ENCODE measurements at regions not wholly inside any gene's neighbourhood (a gene's known extent, or its start where the extent isn't known, plus 50 kb on each side); places are given as distances from the start of the nearest gene placed in this dataset.

- Histone ChIP-seq H3K4me1 (ENCODE audit: control insufficient read depth, insufficient read depth, low read length) (no peaks in the 10 kb centered on the region), H3K9me3 (ENCODE audit: control insufficient read depth, low read length) (peaks cover 2% of the 10 kb centered on the region), H3K27ac (ENCODE audit: insufficient read depth, low read depth, low read length, poor library complexity, severe bottlenecking) (no peak overlapping the region), H3K27me3 (ENCODE audit: control insufficient read depth, insufficient read depth, low read length, poor library complexity, severe bottlenecking) (no peaks in the 10 kb centered on the region), H3K4me3 (ENCODE audit: insufficient read depth, low read depth, low read length) (no peak overlapping the region), H3K36me3 (ENCODE audit: control insufficient read depth, insufficient read depth, low read length) (no peaks in the 10 kb centered on the region)
- 92 to 93% methylated on average over 10 of the region's 10 CpGs for WGBS, 2 experiments
These were observed 159.8 kb upstream of the REG3G start for GRCh38 chr2:78865667-78866066.

GRCh38 chr2:78870343-78870967 lies 155.0 kb upstream of the REG3G start:
- H3K36me3 ChIP-seq (ENCODE audit: control insufficient read depth, insufficient read depth, low read length), result no peaks in the 10 kb centered on the region
- no peaks in the 10 kb centered on the region for H3K4me1 ChIP-seq (ENCODE audit: control insufficient read depth, insufficient read depth, low read length)
- no peak overlapping the region for H3K27ac ChIP-seq (ENCODE audit: insufficient read depth, low read depth, low read length, poor library complexity, severe bottlenecking)
- H3K4me3 ChIP-seq (ENCODE audit: insufficient read depth, low read depth, low read length), result no peak overlapping the region
- H3K9me3 ChIP-seq (ENCODE audit: control insufficient read depth, low read length), result peaks cover 2% of the 10 kb centered on the region
- H3K27me3 ChIP-seq (ENCODE audit: control insufficient read depth, insufficient read depth, low read length, poor library complexity, severe bottlenecking), result no peaks in the 10 kb centered on the region
- no CpG with 5 or more reads among the region's 1 CpG for WGBS, 2 experiments

- Histone ChIP-seq H3K27me3 (ENCODE audit: control insufficient read depth, insufficient read depth, low read length, poor library complexity, severe bottlenecking) (no peaks in the 10 kb centered on the region), H3K4me3 (ENCODE audit: insufficient read depth, low read depth, low read length) (no peak overlapping the region)
- WGBS, 2 experiments, result 80 to 86% methylated on average over 1 of the region's 1 CpG
These were observed 152.0 kb upstream of the REG3G start for GRCh38 chr2:78873526-78873925.

GRCh38 chr2:78876316-78876688 lies 149.2 kb upstream of the REG3G start:
- Histone ChIP-seq H3K4me1 (ENCODE audit: control insufficient read depth, insufficient read depth, low read length) (no peaks in the 10 kb centered on the region), H3K4me3 (ENCODE audit: insufficient read depth, low read depth, low read length) (no peak overlapping the region), H3K9me3 (ENCODE audit: control insufficient read depth, low read length) (no peaks in the 10 kb centered on the region), H3K36me3 (ENCODE audit: control insufficient read depth, insufficient read depth, low read length) (no peaks in the 10 kb centered on the region), H3K27ac (ENCODE audit: insufficient read depth, low read depth, low read length, poor library complexity, severe bottlenecking) (no peak overlapping the region), H3K27me3 (ENCODE audit: control insufficient read depth, insufficient read depth, low read length, poor library complexity, severe bottlenecking) (no peaks in the 10 kb centered on the region)
- WGBS, 2 experiments, result 93 to 100% methylated on average over 1 to 2 of the region's 2 CpGs

More at GRCh38 chr2:78873526-78873925, 152.0 kb upstream of the REG3G start:
- no peaks in the 10 kb centered on the region for H3K36me3 ChIP-seq (ENCODE audit: control insufficient read depth, insufficient read depth, low read length)
- no peak overlapping the region for H3K27ac ChIP-seq (ENCODE audit: insufficient read depth, low read depth, low read length, poor library complexity, severe bottlenecking)
- no peaks in the 10 kb centered on the region for H3K4me1 ChIP-seq (ENCODE audit: control insufficient read depth, insufficient read depth, low read length)
- H3K9me3 ChIP-seq (ENCODE audit: control insufficient read depth, low read length), result peaks cover 2% of the 10 kb centered on the region

GRCh38 chr2:78887446-78887845 lies 138.1 kb upstream of the REG3G start:
- no peaks in the 10 kb centered on the region for H3K9me3 ChIP-seq (ENCODE audit: control insufficient read depth, low read length)
- no peaks in the 10 kb centered on the region for H3K27me3 ChIP-seq (ENCODE audit: control insufficient read depth, insufficient read depth, low read length, poor library complexity, severe bottlenecking)
- H3K4me1 ChIP-seq (ENCODE audit: control insufficient read depth, insufficient read depth, low read length), result no peaks in the 10 kb centered on the region
- no peaks in the 10 kb centered on the region for H3K36me3 ChIP-seq (ENCODE audit: control insufficient read depth, insufficient read depth, low read length)
- H3K27ac ChIP-seq (ENCODE audit: insufficient read depth, low read depth, low read length, poor library complexity, severe bottlenecking), result no peak overlapping the region
- H3K4me3 ChIP-seq (ENCODE audit: insufficient read depth, low read depth, low read length), result no peak overlapping the region
- 100% methylated on average over 1 of the region's 1 CpG; no CpG with 5 or more reads in 1 of the 2 experiments for WGBS, 2 experiments

- Histone ChIP-seq H3K9me3 (ENCODE audit: control insufficient read depth, low read length) (no peaks in the 10 kb centered on the region), H3K36me3 (ENCODE audit: control insufficient read depth, insufficient read depth, low read length) (no peaks in the 10 kb centered on the region), H3K27ac (ENCODE audit: insufficient read depth, low read depth, low read length, poor library complexity, severe bottlenecking) (no peak overlapping the region), H3K4me3 (ENCODE audit: insufficient read depth, low read depth, low read length) (no peak overlapping the region), H3K27me3 (ENCODE audit: control insufficient read depth, insufficient read depth, low read length, poor library complexity, severe bottlenecking) (no peaks in the 10 kb centered on the region), H3K4me1 (ENCODE audit: control insufficient read depth, insufficient read depth, low read length) (no peaks in the 10 kb centered on the region)
- 89 to 96% methylated on average over 2 of the region's 2 CpGs for WGBS, 2 experiments
These were observed 134.6 kb upstream of the REG3G start for GRCh38 chr2:78890935-78891334.

GRCh38 chr2:78892295-78892694 lies 133.2 kb upstream of the REG3G start:
- H3K4me1 ChIP-seq (ENCODE audit: control insufficient read depth, insufficient read depth, low read length), result no peaks in the 10 kb centered on the region
- no peaks in the 10 kb centered on the region for H3K36me3 ChIP-seq (ENCODE audit: control insufficient read depth, insufficient read depth, low read length)
- H3K27me3 ChIP-seq (ENCODE audit: control insufficient read depth, insufficient read depth, low read length, poor library complexity, severe bottlenecking), result no peaks in the 10 kb centered on the region
- H3K9me3 ChIP-seq (ENCODE audit: control insufficient read depth, low read length), result no peaks in the 10 kb centered on the region
- H3K27ac ChIP-seq (ENCODE audit: insufficient read depth, low read depth, low read length, poor library complexity, severe bottlenecking), result no peak overlapping the region
- no peak overlapping the region for H3K4me3 ChIP-seq (ENCODE audit: insufficient read depth, low read depth, low read length)
- 92 to 95% methylated on average over 3 of the region's 3 CpGs for WGBS, 2 experiments

GRCh38 chr2:78895022-78895421 lies 130.5 kb upstream of the REG3G start:
- WGBS, 2 experiments, result 88 to 100% methylated on average over 1 of the region's 1 CpG
- H3K36me3 ChIP-seq (ENCODE audit: control insufficient read depth, insufficient read depth, low read length), result no peaks in the 10 kb centered on the region
- no peaks in the 10 kb centered on the region for H3K9me3 ChIP-seq (ENCODE audit: control insufficient read depth, low read length)
- no peak overlapping the region for H3K27ac ChIP-seq (ENCODE audit: insufficient read depth, low read depth, low read length, poor library complexity, severe bottlenecking)
- no peak overlapping the region for H3K4me3 ChIP-seq (ENCODE audit: insufficient read depth, low read depth, low read length)
- H3K27me3 ChIP-seq (ENCODE audit: control insufficient read depth, insufficient read depth, low read length, poor library complexity, severe bottlenecking), result no peaks in the 10 kb centered on the region
- H3K4me1 ChIP-seq (ENCODE audit: control insufficient read depth, insufficient read depth, low read length), result no peaks in the 10 kb centered on the region

GRCh38 chr2:78896536-78896935 lies 129.0 kb upstream of the REG3G start:
- H3K36me3 ChIP-seq (ENCODE audit: control insufficient read depth, insufficient read depth, low read length), result no peaks in the 10 kb centered on the region
- H3K4me3 ChIP-seq (ENCODE audit: insufficient read depth, low read depth, low read length), result no peak overlapping the region
- no peak overlapping the region for H3K27ac ChIP-seq (ENCODE audit: insufficient read depth, low read depth, low read length, poor library complexity, severe bottlenecking)
- no peaks in the 10 kb centered on the region for H3K27me3 ChIP-seq (ENCODE audit: control insufficient read depth, insufficient read depth, low read length, poor library complexity, severe bottlenecking)
- no peaks in the 10 kb centered on the region for H3K9me3 ChIP-seq (ENCODE audit: control insufficient read depth, low read length)
- WGBS, 2 experiments, result 83 to 86% methylated on average over 3 of the region's 3 CpGs
- no peaks in the 10 kb centered on the region for H3K4me1 ChIP-seq (ENCODE audit: control insufficient read depth, insufficient read depth, low read length)

- Histone ChIP-seq H3K27me3 (ENCODE audit: control insufficient read depth, insufficient read depth, low read length, poor library complexity, severe bottlenecking) (no peaks in the 10 kb centered on the region), H3K9me3 (ENCODE audit: control insufficient read depth, low read length) (no peaks in the 10 kb centered on the region), H3K27ac (ENCODE audit: insufficient read depth, low read depth, low read length, poor library complexity, severe bottlenecking) (no peak overlapping the region), H3K4me3 (ENCODE audit: insufficient read depth, low read depth, low read length) (no peak overlapping the region), H3K36me3 (ENCODE audit: control insufficient read depth, insufficient read depth, low read length) (no peaks in the 10 kb centered on the region), H3K4me1 (ENCODE audit: control insufficient read depth, insufficient read depth, low read length) (no peaks in the 10 kb centered on the region)
- no CpG with 5 or more reads among the region's 1 CpG for WGBS, 2 experiments
These were observed 118.4 kb upstream of the REG3G start for GRCh38 chr2:78907089-78907488.

GRCh38 chr2:78908973-78909372 lies 116.5 kb upstream of the REG3G start:
- 92 to 97% methylated on average over 4 of the region's 4 CpGs for WGBS, 2 experiments
- no peaks in the 10 kb centered on the region for H3K4me1 ChIP-seq (ENCODE audit: control insufficient read depth, insufficient read depth, low read length)

More at GRCh38 chr2:78908973-78909372, 116.5 kb upstream of the REG3G start:
- Histone ChIP-seq H3K4me3 (ENCODE audit: insufficient read depth, low read depth, low read length) (no peak overlapping the region), H3K27ac (ENCODE audit: insufficient read depth, low read depth, low read length, poor library complexity, severe bottlenecking) (no peak overlapping the region), H3K27me3 (ENCODE audit: control insufficient read depth, insufficient read depth, low read length, poor library complexity, severe bottlenecking) (no peaks in the 10 kb centered on the region), H3K36me3 (ENCODE audit: control insufficient read depth, insufficient read depth, low read length) (no peaks in the 10 kb centered on the region), H3K9me3 (ENCODE audit: control insufficient read depth, low read length) (no peaks in the 10 kb centered on the region)
